K562 (cell line): ENCODE measurements at regions not wholly inside any gene's neighbourhood (a gene's known extent, or its start where the extent isn't known, plus 50 kb on each side); places are given as distances from the start of the nearest gene placed in this dataset.

Experiments used
- BRF1 ChIP-seq: IDR thresholded peaks from 3 replicates; pipeline ENCODE4 v1.6.1; 2011; ENCODE audit warnings: borderline replicate concordance, mild to moderate bottlenecking; ENCODE audit not compliant: insufficient read length; ENCODE audit errors: extremely low read depth
- FOXA3 ChIP-seq, 2 experiments: fragments of 450-650 bp in 1 of 2; sonication (generic) in 1 of 2; formaldehyde crosslinking; IDR thresholded peaks in 1 of 2; conservative IDR thresholded peaks in 1 of 2; 2 replicates each; pipeline versions ENCODE4 v1.4.0 to v1.8.0; 2020 to 2022; ENCODE audit warnings: mild to moderate bottlenecking in 2 of 2, missing genetic modification reagents in 1 of 2
- HNRNPLL ChIP-seq: fragments of 200-400 bp; formaldehyde crosslinking; IDR thresholded peaks from 2 replicates; pipeline ENCODE4 v1.6.1; 2017; ENCODE audit warnings: low read length, low read depth, mild to moderate bottlenecking; ENCODE audit not compliant: poor library complexity, severe bottlenecking
- SRSF7 ChIP-seq: fragments of 200-400 bp; formaldehyde crosslinking; optimal IDR thresholded peaks from 2 replicates; pipeline ENCODE3; 2017; ENCODE audit warnings: mild to moderate bottlenecking, low read depth, low read length
- ZBTB33 ChIP-seq: sonication (generic); formaldehyde crosslinking; IDR thresholded peaks from 2 replicates; pipeline ENCODE4 v1.8.1; 2023; ENCODE audit warnings: mild to moderate bottlenecking, missing genetic modification reagents
- TF ChIP-seq, protein P1 (sequence below): sonication (generic); formaldehyde crosslinking; IDR thresholded peaks from 2 replicates; pipeline ENCODE4 v1.8.0; 2022; ENCODE audit warnings: mild to moderate bottlenecking, missing genetic modification reagents
- TF ChIP-seq, protein P2 (sequence below): sonication (generic); formaldehyde crosslinking; IDR thresholded peaks from 2 replicates; pipeline ENCODE4 v1.8.1; 2023; ENCODE audit warnings: mild to moderate bottlenecking, missing genetic modification reagents, moderate library complexity

DNA sequence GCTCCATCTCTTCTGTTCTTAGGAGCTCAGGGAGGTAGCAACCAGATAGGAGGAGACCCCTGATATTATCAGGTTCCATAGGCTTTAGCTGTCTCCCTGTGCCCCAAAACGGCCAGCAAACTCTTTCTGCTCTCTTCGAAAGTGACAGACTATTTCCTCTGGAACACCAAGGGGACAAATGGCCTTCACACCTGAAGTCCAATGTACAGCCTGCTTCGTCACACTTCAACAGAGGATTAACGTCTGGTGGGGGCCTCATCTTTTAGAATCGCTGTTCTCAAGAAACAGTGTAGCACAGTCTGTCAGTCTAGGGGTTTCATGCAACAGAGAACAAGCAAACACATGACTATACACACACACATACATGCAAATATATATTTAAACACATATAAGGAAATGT, 152.4 kb upstream of the SETMAR start (continued):
- TF ChIP-seq ZBTB33 (CRISPR knock-in tag) (no peak), FOXA3 (CRISPR knock-in tag; conservative IDR thresholded peaks at IDR 0.05 in 1 of 2, IDR thresholded peaks at IDR 0.05 in 1 of 2) (no peak), BRF1 (no peak), HNRNPLL (no peak), SRSF7 (no peak)
- TF ChIP-seq, protein P1, sequence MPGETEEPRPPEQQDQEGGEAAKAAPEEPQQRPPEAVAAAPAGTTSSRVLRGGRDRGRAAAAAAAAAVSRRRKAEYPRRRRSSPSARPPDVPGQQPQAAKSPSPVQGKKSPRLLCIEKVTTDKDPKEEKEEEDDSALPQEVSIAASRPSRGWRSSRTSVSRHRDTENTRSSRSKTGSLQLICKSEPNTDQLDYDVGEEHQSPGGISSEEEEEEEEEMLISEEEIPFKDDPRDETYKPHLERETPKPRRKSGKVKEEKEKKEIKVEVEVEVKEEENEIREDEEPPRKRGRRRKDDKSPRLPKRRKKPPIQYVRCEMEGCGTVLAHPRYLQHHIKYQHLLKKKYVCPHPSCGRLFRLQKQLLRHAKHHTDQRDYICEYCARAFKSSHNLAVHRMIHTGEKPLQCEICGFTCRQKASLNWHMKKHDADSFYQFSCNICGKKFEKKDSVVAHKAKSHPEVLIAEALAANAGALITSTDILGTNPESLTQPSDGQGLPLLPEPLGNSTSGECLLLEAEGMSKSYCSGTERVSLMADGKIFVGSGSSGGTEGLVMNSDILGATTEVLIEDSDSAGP (CRISPR knock-in tag) = no peak
- TF ChIP-seq, protein P2, sequence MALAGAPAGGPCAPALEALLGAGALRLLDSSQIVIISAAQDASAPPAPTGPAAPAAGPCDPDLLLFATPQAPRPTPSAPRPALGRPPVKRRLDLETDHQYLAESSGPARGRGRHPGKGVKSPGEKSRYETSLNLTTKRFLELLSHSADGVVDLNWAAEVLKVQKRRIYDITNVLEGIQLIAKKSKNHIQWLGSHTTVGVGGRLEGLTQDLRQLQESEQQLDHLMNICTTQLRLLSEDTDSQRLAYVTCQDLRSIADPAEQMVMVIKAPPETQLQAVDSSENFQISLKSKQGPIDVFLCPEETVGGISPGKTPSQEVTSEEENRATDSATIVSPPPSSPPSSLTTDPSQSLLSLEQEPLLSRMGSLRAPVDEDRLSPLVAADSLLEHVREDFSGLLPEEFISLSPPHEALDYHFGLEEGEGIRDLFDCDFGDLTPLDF (CRISPR knock-in tag) = no peak
